ENCODE measurements at regions not wholly inside any gene's neighbourhood (a gene's known extent, or its start where the extent isn't known, plus 50 kb on each side); places are given as distances from the start of the nearest gene placed in this dataset.
A peak's percentile ranks its signal among the peaks of the same experiment; 100 is the strongest.

- H3K27ac Mint-ChIP-seq = no peak overlapping the region
- ATAC-seq = no peak
- no peak for DNase-seq
- no peak overlapping the region for H3K4me3 Mint-ChIP-seq
- peaks cover 6% of the 10 kb centered on the region for H3K9me3 ChIP-seq (ENCODE audit: control insufficient read depth, low read length, poor library complexity, severe bottlenecking)
- peaks cover 6% of the 10 kb centered on the region for H3K4me1 Mint-ChIP-seq
- peaks cover 5% of the 10 kb centered on the region for H3K36me3 Mint-ChIP-seq (ENCODE audit: low read depth)
- H3K27me3 Mint-ChIP-seq = no peaks in the 10 kb centered on the region
These were observed 261.8 kb upstream of the KLF6 start for GRCh38 chr10:4046712-4047354.

GRCh38 chr10:4046030-4046429 is 261.0 kb upstream of the KLF6 start:
- H3K27me3 Mint-ChIP-seq = no peaks in the 10 kb centered on the region
- H3K4me1 Mint-ChIP-seq = peaks cover 2% of the 10 kb centered on the region
- H3K36me3 Mint-ChIP-seq (ENCODE audit: low read depth) = peaks cover 5% of the 10 kb centered on the region
- ATAC-seq (no peak), DNase-seq (no peak)
- H3K4me3 Mint-ChIP-seq = no peak overlapping the region
- H3K9me3 ChIP-seq (ENCODE audit: control insufficient read depth, low read length, poor library complexity, severe bottlenecking) = peaks cover 6% of the 10 kb centered on the region
- no peak overlapping the region for H3K27ac Mint-ChIP-seq

- Mint-ChIP-seq H3K4me3 (no peak overlapping the region), H3K27ac (no peak overlapping the region), H3K4me1 (peaks cover 2% of the 10 kb centered on the region), H3K27me3 (no peaks in the 10 kb centered on the region), H3K36me3 (ENCODE audit: low read depth) (peaks cover 5% of the 10 kb centered on the region)
- no peak for ATAC-seq
- peaks cover 6% of the 10 kb centered on the region for H3K9me3 ChIP-seq (ENCODE audit: control insufficient read depth, low read length, poor library complexity, severe bottlenecking)
- no peak for DNase-seq
These were observed 259.1 kb upstream of the KLF6 start for GRCh38 chr10:4043897-4044665.

GRCh38 chr10:4041635-4042034 is 256.6 kb upstream of the KLF6 start:
- Mint-ChIP-seq H3K36me3 (ENCODE audit: low read depth) (peaks cover 3% of the 10 kb centered on the region), H3K27me3 (no peaks in the 10 kb centered on the region), H3K27ac (no peak overlapping the region), H3K4me3 (no peak overlapping the region), H3K4me1 (peaks cover 2% of the 10 kb centered on the region)
- ATAC-seq = no peak
- DNase-seq = no peak
- H3K9me3 ChIP-seq (ENCODE audit: control insufficient read depth, low read length, poor library complexity, severe bottlenecking) = peaks cover 6% of the 10 kb centered on the region

- H3K27ac Mint-ChIP-seq = no peak overlapping the region
- no peak for DNase-seq
These were observed 253.0 kb upstream of the KLF6 start for GRCh38 chr10:4038000-4038399.

GRCh38 chr10:4035599-4035945 is 250.6 kb upstream of the KLF6 start:
- peak overlapping the region; percentile 90 for H3K4me3 Mint-ChIP-seq
- peak overlapping the region; percentile 88 for H3K27ac Mint-ChIP-seq
- H3K4me1 Mint-ChIP-seq = peaks cover 26% of the 10 kb centered on the region
- no peaks in the 10 kb centered on the region for H3K9me3 ChIP-seq (ENCODE audit: control insufficient read depth, low read length, poor library complexity, severe bottlenecking)
- no peaks in the 10 kb centered on the region for H3K27me3 Mint-ChIP-seq
- ATAC-seq = no peak
- DNase-seq = no peak
- peaks cover 2% of the 10 kb centered on the region for H3K36me3 Mint-ChIP-seq (ENCODE audit: low read depth)

More at GRCh38 chr10:4038000-4038399, 253.0 kb upstream of the KLF6 start:
- Mint-ChIP-seq H3K36me3 (ENCODE audit: low read depth) (peaks cover 5% of the 10 kb centered on the region), H3K27me3 (no peaks in the 10 kb centered on the region), H3K4me3 (no peak overlapping the region), H3K4me1 (peaks cover 24% of the 10 kb centered on the region)
- ATAC-seq = no peak
- peaks cover 6% of the 10 kb centered on the region for H3K9me3 ChIP-seq (ENCODE audit: control insufficient read depth, low read length, poor library complexity, severe bottlenecking)

- H3K27me3 Mint-ChIP-seq = no peaks in the 10 kb centered on the region
- no peaks in the 10 kb centered on the region for H3K9me3 ChIP-seq (ENCODE audit: control insufficient read depth, low read length, poor library complexity, severe bottlenecking)
- H3K36me3 Mint-ChIP-seq (ENCODE audit: low read depth) = peaks cover 2% of the 10 kb centered on the region
- peak overlapping the region; percentile 90 for H3K4me3 Mint-ChIP-seq
- peak overlapping the region; percentile 88 for H3K27ac Mint-ChIP-seq
- H3K4me1 Mint-ChIP-seq = peaks cover 26% of the 10 kb centered on the region
- ATAC-seq (peak; percentile 80), DNase-seq (no peak)
These were observed 250.0 kb upstream of the KLF6 start for GRCh38 chr10:4034907-4035598.

GRCh38 chr10:4033341-4033896 is 248.4 kb upstream of the KLF6 start:
- H3K4me1 Mint-ChIP-seq = peaks cover 26% of the 10 kb centered on the region
- H3K27ac Mint-ChIP-seq = peak overlapping the region; percentile 88
- DNase-seq (no peak), ATAC-seq (no peak)
- peaks cover 2% of the 10 kb centered on the region for H3K36me3 Mint-ChIP-seq (ENCODE audit: low read depth)
- H3K9me3 ChIP-seq (ENCODE audit: control insufficient read depth, low read length, poor library complexity, severe bottlenecking) = no peaks in the 10 kb centered on the region
- no peaks in the 10 kb centered on the region for H3K27me3 Mint-ChIP-seq
- peak overlapping the region; percentile 60 for H3K4me3 Mint-ChIP-seq

- H3K4me1 Mint-ChIP-seq = peaks cover 23% of the 10 kb centered on the region
- H3K9me3 ChIP-seq (ENCODE audit: control insufficient read depth, low read length, poor library complexity, severe bottlenecking) = no peaks in the 10 kb centered on the region
- ATAC-seq (no peak), DNase-seq (no peak)
- no peaks in the 10 kb centered on the region for H3K27me3 Mint-ChIP-seq
- H3K27ac Mint-ChIP-seq = no peak overlapping the region
- H3K4me3 Mint-ChIP-seq = no peak overlapping the region
- peaks cover under 1% of the 10 kb centered on the region for H3K36me3 Mint-ChIP-seq (ENCODE audit: low read depth)
These were observed 244.9 kb upstream of the KLF6 start for GRCh38 chr10:4029866-4030265.

- Mint-ChIP-seq H3K4me1 (peaks cover 16% of the 10 kb centered on the region), H3K4me3 (no peak overlapping the region), H3K27ac (no peak overlapping the region), H3K36me3 (ENCODE audit: low read depth) (no peaks in the 10 kb centered on the region), H3K27me3 (no peaks in the 10 kb centered on the region)
- DNase-seq (no peak), ATAC-seq (no peak)
- no peaks in the 10 kb centered on the region for H3K9me3 ChIP-seq (ENCODE audit: control insufficient read depth, low read length, poor library complexity, severe bottlenecking)
These were observed 244.0 kb upstream of the KLF6 start for GRCh38 chr10:4028854-4029583.

- H3K27ac Mint-ChIP-seq = no peak overlapping the region
- H3K4me3 Mint-ChIP-seq = no peak overlapping the region
- DNase-seq = no peak
- H3K36me3 Mint-ChIP-seq (ENCODE audit: low read depth) = no peaks in the 10 kb centered on the region
- peaks cover 8% of the 10 kb centered on the region for H3K4me1 Mint-ChIP-seq
- H3K9me3 ChIP-seq (ENCODE audit: control insufficient read depth, low read length, poor library complexity, severe bottlenecking) = no peaks in the 10 kb centered on the region
- ATAC-seq = no peak
- no peaks in the 10 kb centered on the region for H3K27me3 Mint-ChIP-seq
These were observed 243.0 kb upstream of the KLF6 start for GRCh38 chr10:4028027-4028471.

GRCh38 chr10:4025339-4025738 is 240.3 kb upstream of the KLF6 start:
- Mint-ChIP-seq H3K4me1 (peaks cover 6% of the 10 kb centered on the region), H3K4me3 (no peak overlapping the region), H3K27me3 (no peaks in the 10 kb centered on the region), H3K36me3 (ENCODE audit: low read depth) (no peaks in the 10 kb centered on the region), H3K27ac (no peak overlapping the region)
- H3K9me3 ChIP-seq (ENCODE audit: control insufficient read depth, low read length, poor library complexity, severe bottlenecking) = no peaks in the 10 kb centered on the region
- ATAC-seq (no peak), DNase-seq (no peak)
